ENCODE measurements at regions not wholly inside any gene's neighbourhood (a gene's known extent, or its start where the extent isn't known, plus 50 kb on each side); places are given as distances from the start of the nearest gene placed in this dataset.

- TF ChIP-seq CTCF (IDR thresholded peaks at IDR 0.05; ENCODE audit: low read depth, low read length) (no peak), EZH2phosphoT487 (IDR thresholded peaks at IDR 0.05; ENCODE audit: low read depth) (no peak)
Measured at GRCh38 chr3:117322866-117323265, 613.3 kb downstream of the TUSC7 start.

Data from OCI-LY3 (cell line).